ENCODE measurements at regions not wholly inside any gene's neighbourhood (a gene's known extent, or its start where the extent isn't known, plus 50 kb on each side); places are given as distances from the start of the nearest gene placed in this dataset.

DNA sequence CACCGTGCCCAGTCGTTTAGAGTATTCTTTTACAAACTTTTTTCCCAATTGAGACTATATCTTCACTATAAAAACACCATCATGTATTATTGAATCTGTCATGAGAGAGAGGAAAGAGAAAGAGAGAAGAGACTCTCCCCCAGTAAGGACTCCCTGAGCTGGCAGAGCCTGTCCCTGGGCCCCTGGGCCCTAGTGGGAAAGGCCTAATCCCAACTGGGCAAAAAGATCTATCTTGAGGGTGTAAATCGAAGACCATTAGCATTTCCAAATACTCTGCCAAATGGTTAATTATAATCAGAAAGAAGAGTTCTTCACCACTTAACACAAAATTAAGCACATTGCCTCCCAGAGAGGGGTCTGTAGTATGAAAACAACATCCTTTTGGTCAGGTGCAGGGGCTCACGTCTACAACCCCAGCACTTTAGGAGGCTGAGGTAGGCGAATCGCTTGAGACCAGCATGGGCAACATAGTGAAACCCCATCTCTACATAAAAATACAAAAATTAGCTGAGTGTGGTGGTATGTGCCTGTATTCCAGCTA is 108.2 kb downstream of the SKIDA1 start:
- TF ChIP-seq, protein P1, sequence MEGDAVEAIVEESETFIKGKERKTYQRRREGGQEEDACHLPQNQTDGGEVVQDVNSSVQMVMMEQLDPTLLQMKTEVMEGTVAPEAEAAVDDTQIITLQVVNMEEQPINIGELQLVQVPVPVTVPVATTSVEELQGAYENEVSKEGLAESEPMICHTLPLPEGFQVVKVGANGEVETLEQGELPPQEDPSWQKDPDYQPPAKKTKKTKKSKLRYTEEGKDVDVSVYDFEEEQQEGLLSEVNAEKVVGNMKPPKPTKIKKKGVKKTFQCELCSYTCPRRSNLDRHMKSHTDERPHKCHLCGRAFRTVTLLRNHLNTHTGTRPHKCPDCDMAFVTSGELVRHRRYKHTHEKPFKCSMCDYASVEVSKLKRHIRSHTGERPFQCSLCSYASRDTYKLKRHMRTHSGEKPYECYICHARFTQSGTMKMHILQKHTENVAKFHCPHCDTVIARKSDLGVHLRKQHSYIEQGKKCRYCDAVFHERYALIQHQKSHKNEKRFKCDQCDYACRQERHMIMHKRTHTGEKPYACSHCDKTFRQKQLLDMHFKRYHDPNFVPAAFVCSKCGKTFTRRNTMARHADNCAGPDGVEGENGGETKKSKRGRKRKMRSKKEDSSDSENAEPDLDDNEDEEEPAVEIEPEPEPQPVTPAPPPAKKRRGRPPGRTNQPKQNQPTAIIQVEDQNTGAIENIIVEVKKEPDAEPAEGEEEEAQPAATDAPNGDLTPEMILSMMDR (conservative IDR thresholded peaks at IDR 0.05 in 1 of 2, IDR thresholded peaks at IDR 0.05 in 1 of 2; ENCODE audit: extremely low read depth in 1 of 2, insufficient read depth in 1 of 2, low read depth in 1 of 2, low read length in 2 of 2): no peak
- TF ChIP-seq EZH2 (IDR thresholded peaks at IDR 0.05; ENCODE audit: borderline replicate concordance, low read length): no peak

All from mammary epithelial cell (primary cell).